ENCODE measurements at regions not wholly inside any gene's neighbourhood (a gene's known extent, or its start where the extent isn't known, plus 50 kb on each side); places are given as distances from the start of the nearest gene placed in this dataset.
"Not testable (repeated sequence)": the region's sequence is repeated elsewhere in the genome, so short reads cannot be mapped to it uniquely, and the experiment has no call there.

DNA sequence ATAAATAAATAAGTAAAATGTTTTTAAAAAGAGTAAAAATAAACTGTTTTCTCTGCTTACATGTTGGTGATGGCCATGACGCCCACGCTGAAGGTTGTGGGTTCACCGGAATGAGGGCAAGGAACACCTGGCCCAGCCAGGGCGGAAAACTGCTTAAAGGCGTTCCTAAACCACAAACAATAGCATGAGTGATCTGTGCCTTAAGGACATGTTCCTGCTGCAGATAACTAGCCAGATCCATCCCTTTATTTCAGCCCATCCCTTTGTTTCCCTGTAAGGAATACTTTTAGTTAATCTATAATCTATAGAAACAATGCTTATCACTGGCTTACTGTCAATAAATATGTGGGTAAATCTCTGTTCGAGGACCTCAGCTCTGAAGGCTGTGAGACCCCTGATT is 63.3 kb upstream of the CEP78 start:
- not testable (repeated sequence) for DNase-seq

DNA sequence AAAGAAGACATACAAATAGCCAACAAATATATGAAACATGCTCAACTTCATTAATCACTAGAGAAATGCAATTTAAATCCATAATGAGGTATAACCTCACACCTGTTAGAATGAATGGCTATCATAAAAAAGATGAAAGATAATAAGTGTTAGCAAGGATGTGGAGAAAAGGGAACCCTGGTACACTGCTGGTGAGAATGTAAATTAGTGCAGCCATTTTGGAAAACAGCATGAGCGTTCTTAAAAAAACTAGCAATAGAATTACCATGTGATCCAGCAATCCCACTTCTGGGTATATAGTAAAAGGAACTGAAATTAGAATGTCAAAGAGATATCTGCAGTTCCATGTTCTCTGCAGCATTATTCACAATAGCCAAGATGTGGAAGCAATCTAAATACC is 64.2 kb upstream of the CEP78 start:
- DNase-seq, result no peak

DNA sequence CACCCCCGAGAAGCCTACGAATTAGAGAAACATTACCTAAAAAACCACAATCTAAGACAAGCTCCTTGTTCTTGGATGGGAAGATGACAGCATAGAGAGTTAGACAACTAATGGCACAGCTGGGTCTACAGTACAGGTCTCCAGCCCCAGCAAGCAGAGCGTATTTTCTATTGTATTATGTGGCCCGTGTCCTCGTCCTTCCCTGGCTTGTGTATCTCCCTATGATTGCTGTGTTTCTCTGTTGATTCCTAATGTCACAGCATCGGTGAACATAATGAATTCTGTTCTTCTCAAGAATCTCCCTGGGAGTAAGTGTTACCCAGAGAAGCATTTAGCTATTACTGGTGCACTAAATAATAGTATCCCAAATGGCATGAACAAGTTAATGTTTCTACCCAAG is 66.8 kb upstream of the CEP78 start:
- no peak for DNase-seq

DNA sequence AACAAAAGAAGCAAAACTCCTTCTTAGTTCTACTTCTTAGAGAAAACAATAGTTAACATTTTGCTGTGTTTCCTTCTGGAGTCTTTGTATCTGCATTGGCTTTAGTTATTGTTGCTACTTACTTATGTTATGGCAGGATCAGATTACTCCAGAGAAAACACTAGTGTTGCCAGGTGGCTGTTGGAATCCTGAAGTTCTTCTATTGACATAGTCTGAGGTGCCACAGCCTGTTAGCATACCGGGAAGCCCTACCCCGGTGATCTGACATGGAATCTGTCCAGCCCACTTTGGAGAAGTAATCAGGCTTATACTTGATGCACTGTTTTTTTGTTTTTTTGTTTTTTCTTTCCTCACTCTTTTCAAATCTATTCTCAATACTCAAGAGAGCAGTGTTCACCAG is 68.5 kb upstream of the CEP78 start:
- peak; percentile 8 for DNase-seq

DNA sequence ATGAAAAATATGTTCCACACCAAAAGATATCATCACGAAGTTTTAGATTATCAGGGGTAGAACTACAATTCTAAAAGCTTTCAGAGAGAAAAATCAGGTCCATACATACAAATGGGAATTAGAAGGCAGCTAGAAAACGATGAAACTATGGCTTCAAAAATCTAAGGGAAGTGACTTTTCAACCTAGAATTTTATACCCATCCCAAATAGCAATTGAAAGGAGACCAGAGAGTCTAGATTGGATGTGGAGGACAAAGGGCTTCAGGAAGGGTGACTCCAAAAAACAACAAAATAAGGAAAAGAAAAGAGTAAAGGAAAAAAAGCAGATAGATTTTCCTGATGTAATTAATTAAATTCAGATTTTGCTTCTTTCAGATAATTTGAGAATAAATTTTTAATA is 72.0 kb upstream of the CEP78 start:
- no peak for DNase-seq

DNA sequence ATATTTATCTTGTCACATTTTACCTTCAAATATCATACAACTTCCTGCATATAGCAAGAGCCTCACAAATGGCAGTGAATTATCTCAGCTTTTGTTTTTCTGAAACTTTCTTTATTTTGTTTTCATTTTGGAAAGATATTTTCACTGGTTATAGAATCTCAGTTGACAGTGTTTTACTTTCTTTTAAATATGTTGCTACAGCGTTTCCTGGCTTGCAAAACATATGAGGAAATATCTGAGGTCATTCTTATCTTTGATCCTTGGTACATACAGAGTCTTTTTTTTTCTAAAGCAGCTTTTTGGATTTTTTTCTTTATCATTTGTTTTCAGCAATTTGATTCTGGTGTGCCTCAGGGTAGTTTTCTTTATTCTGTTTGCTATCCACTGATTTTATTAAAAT is 77.6 kb upstream of the CEP78 start:
- no peak for DNase-seq

DNA sequence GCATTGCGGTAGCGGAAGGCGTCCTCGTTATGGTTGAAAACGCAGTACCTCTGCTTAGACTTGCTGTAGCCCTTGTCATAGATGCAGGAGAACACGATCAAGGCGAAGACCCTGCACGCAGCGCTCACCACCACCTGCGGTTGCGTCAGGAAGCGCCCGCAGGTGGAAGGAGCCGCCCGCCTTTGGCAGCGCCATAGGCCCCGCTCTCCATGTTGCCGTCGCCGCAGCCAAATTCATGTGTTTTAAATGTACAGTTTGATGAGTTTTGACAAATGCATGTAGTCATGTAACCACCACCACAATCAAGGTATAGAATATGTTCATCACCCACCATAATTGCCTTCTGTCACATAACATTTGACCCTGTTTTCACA is 84.9 kb upstream of the CEP78 start:
- DNase-seq, result no peak

DNA sequence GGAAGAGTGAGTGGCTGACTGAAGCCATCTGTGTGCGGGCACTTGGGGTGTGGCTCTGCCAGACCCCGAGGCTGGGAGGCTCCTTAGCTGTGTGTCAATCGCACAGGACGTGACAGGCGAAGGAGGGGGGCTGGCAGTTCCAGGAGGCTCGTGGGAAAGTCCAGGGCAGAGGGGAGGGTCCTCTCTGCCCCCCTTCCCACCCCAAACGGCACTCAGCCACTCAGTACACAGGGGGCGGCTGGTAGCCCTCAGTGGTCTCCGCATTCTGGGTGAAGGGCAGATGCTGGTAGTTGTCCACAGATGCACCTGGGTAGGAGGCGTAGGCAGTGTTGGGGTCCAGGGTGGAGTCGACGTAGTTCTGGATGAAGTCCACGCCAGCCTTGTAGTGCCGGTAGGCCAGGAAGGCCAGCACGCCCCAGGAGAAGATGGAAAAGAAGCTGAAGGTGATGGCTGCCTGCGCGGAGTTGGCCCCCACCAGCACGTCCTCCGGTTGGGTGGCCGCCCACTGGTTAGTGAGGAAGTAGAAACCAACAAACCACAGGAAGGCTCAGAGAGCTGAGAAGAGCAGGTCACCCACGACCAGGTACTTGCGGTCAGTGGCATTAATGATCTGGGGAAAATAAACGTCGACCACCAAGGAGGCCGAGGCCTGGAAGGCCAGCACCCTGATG is 85.4 kb upstream of the CEP78 start:
- DNase-seq, result no peak

DNA sequence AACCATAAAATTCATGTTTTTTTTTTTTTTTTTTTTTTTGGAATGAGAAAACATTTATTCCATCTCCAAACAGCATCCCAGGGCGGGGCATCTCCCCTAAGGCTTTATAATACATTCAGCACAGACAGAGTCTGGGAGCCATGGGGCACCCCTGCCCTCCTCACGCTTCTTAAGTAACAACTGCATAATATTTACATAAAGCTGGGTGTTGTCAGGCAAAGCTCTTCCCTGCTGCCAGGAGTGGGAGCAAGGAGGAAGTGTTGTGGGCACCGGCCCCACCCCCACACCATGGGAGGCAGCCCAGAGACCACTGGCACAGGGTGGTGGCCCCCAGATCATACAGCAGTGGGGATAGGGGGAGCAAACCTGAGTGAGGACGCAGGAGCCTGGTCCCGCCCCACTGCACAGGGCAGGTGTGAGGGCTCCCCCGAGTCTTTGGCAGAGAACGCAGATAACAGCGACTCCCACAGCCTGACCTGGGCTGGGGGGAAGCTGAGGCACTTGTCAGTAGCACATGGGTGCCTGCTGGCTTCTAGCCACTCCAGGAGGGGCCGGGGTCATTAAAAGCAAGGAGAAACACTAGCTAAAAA is 86.1 kb upstream of the CEP78 start:
- DNase-seq, result no peak

DNA sequence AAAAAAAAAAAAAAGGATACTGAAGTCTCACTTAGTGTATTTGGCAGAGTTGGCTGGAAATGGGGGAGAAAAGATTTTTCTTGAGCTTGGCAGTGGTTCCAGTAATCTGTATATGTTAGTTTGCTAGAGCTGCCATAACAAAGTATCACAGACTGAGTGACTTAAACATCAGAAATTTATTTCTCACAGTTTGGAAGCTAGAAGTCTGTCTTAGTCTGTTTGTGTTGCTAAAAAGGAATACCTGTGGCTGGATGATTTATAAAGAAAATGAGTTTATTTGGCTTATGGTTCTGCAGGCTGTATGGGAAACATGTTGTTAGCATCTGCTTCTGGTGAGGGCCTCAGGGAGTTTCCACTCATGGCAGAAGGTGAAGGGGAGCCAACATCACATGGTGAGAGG is 89.6 kb upstream of the CEP78 start:
- DNase-seq, result no peak

DNA sequence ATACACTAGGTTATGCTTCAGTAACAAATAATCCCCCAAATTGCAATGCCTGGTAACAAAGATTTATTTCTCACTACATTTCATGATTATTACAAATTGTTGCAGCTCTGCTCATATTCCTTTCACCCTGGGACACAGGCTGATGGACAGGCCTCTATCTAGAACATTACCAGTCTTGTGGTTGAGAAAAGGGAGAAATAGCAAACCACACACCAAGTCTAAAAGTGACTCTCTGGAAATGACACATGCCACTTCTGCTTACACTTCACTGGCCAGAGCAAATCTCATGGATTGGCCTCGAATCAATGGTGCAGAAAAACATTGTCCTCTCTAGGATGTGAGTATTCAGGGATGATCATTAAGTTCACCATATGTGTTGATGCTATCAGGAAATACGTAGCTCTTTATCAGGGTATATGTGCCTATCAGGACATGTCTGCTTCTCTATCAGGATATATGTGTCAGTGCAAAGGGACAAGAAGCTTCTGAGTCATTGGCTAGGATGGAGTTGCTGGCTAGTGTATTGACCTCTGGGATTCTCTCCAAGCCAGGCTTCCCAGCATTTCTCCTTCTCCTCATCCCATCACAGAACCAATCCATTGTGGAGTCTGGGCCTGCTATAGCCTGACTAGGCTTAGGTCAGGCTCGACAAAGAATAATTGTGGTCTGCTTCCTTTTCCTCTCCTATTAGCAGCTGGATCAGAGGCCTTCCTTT is 91.1 kb upstream of the CEP78 start:
- DNase-seq, result no peak

DNA sequence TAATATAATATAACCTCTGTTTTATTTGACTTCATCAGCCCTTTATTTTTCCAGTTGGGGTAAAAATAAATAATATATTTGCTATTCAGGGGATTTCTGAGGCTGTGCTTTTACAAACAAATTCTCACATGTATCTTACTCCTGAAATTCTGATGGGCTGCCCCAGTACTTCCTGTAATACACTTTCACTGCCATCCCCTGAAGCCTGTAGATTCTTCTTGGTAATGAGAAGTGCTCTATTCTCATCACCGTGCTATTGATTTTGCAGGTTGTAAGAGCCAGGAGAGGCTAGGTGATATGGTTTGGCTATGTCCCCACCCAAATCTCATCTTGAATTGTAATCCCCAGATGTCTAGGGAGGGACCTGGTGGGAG is 91.9 kb upstream of the CEP78 start:
- no peak for DNase-seq

DNA sequence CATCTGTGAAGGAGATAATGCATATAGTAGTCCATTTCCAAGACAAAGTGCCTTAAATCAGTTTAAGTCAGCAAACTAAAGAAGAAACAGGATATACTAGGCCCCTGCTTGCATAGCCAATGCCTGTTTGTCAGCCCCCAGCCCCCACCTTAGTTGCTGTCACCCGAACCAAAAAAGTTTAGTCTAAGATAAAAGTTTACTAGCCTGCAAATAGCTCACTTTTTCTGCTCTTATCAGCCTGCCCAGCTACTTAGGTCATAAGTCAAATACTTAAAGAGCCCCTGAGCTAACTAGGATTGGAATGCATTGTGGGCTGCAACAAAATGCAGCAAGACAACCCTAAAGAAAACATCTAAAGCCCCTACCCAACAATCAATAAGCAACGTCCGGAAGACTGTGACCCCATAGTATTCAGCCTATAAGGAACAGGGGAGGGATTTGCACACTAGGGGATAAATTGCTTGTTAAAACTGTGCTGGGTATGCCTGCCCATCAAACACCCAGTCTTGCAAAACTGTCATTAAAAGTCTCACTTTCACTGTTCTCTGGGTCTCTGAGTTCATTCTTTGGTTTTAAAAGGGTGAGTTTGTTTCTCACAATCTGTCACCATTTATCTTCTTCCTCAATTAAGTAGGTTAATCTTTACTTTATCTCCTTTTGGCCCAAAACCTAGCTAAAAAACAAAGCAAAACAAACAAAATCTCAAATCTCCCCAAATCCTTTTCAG is 92.4 kb upstream of the CEP78 start:
- DNase-seq, result no peak

DNA sequence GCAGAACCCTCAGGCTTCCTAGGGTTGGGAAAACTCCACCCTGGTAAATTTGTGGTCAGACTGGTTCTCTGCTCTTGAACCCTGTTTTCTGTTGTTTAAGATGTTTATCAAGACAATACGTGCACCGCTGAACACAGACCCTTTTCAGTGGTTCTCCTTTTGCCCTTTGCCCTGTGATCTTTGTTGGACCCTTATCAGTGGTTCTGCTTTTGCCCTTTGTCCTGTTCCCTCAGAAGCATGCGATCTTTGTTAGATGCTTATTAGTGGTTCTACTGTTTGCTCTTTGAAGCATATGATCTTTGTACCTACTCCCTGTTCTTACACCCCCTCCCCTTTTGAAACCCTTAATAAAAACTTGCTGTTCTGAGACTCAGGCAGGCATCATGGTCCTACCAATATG is 93.6 kb upstream of the CEP78 start:
- DNase-seq, result not testable (repeated sequence)

DNA sequence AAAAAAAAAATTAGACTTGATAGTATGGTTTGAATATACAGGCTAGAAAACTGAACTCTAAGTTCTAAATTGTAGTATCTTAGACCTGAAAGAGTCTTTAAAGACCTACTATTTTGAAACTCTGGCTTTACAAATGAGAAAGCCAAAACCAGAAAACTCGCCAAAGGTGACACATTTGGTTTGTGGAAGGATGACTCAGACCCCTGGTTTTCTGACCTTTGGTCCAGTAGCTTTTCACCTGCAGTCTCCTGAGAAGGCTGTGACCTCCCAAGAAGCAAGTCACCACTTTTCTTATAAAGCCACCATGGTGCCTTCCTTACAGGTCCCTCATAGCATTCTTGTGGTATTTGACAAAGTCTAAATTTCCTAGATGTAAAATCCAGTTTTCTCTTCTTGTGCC is 102.1 kb upstream of the CEP78 start:
- DNase-seq, result no peak

DNA sequence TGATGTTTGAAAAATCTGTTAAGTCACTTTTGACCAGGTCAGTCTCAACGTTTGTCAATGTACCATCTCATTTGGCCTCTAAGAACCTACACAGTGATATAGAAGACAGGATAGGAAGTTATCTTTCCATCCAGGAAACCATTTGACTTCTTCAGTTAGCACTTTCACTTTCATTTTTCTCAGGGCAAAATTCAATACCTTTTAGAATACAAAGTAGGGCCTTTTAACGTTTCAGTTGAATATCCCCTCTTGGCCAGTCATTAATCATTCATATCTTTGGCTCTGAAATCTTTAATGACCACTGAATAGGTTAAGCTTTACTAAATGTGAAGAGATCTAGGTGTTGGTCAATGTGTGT is 101.1 kb upstream of the GNAQ start:
- no peak for DNase-seq

DNA sequence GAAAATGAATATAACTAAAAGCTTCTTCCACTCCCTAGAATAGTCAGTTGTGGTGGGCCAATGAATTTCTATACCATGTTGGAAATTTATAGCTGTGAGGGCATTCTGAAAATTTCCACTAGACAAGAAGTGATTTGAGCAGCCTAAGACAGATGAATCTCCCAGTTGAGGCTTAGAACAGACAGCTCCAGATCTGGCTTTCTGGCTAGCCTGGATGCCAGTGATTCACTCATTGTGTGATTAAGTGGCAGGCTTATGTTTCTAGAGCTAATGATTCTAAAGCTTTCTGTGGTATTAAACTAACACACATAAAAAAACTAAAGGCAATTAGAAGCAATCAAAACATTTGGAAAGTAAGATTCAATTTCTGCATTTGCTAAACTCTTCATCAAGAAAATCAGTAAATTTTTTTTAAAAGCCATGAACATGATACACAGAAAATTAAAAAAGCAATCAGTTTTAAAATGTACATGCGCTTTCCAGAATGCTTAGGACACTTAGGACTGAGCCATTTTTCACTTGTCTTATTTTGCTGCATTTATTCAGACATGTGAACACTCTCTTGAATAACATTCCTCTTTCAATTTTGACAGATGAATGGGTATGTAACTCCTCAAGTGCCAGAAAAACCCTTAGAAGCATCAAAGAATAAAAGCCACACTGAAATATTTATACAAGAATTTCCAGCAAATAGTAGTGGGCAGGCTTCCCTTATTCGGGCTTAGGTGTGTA is 100.5 kb upstream of the GNAQ start:
- no peak for DNase-seq

DNA sequence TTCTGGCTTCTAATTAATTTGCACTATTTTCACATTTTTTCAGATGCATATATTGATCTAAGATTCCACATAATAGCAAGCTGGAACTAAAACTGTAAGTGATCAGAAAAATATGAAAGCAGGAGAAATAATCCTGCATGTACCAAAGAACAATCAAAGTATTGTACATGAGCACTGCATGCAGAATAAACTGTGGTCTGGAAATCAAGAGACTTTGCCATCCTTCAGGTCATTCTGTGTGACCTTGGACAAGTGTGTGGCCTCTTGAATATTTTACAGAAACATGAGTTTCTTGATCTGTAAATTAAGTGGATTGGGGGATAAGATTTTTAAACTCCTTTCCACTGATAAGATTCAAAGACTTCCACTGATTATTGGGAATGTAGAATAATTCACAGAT is 99.2 kb upstream of the GNAQ start:
- no peak for DNase-seq

DNA sequence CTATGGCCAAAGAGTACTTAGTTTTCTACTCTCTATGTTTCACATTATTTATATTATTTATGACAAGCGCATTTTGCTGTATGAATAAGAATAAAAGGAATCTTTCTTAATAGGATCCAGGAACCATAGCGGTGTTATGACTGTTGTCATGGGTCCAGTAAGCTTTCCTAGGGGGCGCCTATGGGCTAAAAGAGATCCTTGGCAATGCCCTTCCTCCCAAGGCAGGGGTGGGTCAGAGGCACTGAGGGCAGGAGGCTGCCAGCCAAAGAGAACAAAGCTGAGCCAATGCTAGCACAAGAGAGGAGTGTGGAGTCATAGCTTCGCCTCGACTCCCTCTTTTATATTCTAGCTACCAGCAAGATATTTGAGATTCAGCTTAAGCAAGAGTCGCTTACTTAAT is 98.4 kb upstream of the GNAQ start:
- DNase-seq, result no peak

DNA sequence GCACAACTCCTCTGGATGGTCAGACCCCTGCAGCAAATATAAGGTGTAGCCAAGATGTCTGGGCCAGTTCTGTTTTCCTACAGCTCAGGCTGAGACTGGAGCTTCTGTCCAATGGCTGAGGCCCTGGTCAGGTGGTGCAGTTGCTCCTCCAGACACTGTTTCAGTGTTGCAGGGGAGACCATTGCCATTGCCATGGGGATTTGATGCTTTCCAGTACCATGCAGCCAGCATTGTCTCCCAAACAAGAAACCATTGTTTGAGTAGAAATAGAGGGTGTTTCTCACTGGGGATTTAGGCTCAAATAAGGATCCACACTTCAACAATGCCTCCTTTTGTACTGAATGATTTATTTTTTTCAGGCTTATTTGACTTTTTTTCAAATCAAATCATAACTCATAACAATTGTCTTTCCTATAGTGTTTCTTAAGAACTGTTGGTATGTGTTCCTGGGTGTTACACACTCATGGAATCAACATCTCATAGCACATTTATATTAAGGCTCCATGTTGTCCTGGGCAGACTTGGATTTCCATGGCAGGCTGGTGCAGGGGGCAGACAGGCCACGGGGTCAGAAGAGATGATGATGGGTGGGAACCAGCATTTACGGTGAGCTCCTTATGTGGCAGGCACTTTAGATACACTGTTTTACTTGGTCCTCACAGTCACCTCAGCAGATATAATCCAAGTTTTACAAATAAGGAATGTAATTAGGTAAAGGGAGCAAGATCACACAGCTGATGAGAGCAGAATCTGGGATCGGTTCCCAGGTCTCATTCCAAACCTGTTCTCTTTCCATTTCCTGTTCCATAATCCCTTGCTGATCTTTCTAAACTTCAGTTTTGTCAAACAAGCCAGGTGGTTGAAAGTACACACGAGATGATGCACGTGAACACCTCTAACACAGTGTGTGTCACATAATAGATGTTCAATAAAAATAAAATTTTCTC is 95.9 kb upstream of the GNAQ start:
- DNase-seq, result no peak

DNA sequence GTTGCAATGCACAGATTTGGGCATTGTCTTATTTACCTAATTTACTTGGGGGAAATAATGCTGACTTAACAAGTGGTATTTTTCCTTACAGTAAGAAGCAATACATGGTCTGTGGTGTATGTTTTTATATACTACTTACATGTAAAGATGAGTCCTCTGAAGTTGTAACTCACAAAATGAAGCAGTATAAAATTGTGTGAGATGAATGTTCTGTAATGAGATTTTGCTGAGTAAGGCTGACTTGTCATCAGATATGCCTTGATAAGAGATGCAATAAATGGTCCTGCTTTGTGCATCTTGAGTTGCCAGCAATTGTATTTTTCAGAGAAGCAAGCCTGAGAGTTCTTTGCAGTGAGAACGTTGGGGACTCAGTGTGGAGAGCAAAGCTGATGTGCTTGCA is 92.2 kb upstream of the GNAQ start:
- no peak for DNase-seq

DNA sequence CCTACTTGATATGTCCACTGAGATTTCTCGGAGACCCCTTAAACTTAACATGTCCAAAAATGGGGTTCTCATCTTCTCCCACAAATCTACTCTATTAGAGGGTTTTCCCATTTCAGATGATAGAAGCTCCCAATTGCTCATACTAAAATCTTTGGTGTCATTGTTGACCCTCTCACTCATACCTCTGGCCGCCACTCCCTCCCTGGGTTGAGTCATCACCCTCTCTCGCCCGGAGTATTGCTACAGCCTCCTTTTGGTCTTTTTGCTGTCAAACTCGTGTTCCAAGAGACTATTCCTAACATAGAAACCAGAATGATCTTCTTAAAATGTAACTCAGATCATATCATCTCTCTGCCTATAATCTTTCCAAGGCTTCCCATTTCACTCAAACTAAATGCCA is 91.0 kb upstream of the GNAQ start:
- DNase-seq, result no peak

Data from NCI-H1092 treated with DMSO at 0.1 percent for 48 hours (cell line).